ENCODE measurements at regions not wholly inside any gene's neighbourhood (a gene's known extent, or its start where the extent isn't known, plus 50 kb on each side); places are given as distances from the start of the nearest gene placed in this dataset.
A peak's percentile ranks its signal among the peaks of the same experiment; 100 is the strongest.

DNA sequence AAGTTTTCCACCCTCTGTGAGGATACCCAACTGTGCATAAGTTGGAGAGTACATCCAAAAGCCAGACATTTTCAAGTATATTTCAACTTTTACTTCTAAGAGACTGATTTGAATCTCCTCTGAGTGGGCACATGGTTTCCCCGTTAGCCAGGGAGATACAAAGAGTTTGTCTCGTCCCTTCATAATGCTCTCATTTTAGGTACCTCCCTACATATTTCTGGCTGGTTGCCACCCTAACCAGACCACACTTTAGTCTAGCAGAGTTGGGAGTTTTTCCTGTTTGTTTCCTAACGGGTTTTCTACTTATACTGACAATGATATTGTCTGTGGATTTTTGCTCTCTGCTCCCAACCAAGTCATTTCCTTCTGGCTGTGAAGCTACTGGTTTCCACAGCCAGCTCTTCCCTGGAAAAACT is 180.3 kb downstream of the CCDC71L start:
- DNase-seq = no peak

DNA sequence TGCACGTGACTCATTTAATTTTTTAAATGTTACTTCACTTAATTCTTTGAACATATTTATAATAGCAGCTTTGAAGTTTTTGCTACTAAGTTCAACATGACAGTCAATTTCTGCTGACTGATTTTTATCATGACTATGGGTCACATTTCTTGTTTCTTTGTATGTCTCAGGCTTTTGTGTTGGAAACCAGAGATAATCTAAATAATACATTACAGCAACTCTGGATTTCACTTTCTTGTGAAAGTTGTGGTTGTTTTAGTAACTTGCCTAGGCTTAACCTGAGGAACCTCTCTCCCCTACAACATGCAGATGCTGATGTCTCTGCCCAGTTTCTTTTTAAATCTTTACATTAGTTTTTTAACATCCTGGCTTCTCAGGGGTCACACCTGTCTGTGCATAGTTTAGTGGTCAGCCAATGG is 180.8 kb downstream of the CCDC71L start:
- no peak for DNase-seq

DNA sequence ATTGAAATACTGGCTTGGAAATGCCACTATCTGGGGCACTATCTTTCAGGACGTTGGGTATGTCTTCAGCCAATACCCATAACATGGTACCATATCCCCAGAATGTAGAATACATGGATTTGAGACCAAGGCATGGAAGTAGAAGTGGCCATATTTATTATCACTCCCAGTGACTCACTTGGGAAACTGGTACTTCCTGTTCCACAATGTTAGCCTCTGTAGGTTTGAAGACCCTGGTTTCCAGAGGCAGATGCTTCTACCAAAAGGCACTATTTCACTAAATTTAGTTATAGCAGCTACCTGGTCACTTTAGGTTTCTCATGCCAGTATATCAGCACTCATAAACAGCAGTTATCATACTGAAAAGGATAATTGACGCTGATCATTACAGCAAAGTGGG is 184.2 kb downstream of the CCDC71L start:
- DNase-seq = no peak

DNA sequence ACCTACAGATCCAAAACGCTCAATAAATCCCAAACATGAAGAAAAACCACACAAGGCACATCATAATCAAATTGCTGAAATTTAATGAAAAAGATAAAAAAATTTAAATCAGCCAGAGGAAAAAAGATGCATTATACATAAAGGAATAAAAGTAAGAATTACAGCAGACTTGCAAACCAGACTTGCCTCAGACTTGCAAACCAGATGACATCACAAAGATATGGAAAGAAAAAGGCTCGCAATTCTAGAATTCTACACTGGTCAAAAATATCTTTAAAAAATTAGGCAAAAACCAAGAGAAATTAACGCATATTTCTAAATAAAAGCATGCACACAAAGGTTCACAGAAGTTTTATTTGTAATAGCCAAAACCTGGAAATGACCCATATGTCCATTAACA is 188.0 kb upstream of the NAMPT start:
- no peak for DNase-seq

DNA sequence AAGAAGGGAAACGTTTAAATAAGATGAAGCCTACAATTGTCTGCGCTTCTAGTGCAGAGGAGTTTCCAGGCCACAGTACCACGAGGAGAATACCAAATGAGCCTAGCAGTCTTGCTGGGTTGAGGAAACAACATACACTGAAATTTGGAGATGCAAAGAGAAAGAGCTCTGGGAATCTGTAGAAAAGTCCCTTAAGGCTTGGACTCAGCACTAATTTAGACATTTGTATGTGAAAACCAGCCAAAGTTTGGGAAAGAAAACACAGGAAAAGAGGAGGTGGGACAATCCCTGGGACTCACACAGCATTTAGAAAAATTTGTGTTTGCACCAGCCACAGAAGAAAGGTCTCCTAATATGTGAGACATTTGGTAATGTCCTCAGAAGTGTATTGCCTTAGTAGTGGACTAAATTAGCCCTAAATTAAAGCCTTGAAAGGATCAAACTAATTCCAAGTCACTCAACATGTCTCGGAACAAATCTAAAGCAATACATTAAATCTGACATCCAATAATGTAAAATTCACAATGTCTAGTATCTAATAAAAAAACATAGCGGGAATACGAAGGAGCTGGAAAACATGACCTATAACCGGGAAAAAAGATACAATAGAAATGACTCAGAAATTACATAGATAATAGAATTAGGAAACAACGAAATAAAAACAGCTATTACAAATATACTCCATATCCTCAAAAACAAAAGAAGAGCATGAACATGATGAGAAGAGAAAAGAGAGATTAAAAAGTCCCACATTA is 187.1 kb upstream of the NAMPT start:
- DNase-seq = no peak

DNA sequence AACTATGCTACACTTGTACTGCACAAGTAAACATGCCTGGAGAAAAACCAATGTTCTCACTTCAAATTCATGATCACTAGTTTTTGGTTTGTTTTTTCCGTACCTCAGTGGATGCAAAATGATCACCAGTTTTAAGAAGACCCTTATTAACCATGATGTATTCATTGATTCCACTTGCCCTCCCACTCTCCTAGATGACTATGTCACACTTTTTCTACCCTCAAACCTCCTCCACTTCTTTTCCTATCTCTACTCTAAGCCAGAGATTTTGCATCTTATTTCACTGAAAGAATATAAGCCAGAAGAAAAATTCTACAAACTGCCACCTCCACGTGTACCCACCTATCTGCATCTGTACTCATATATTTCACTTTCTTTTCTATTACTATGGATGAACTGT is 186.2 kb upstream of the NAMPT start:
- no peak for DNase-seq

DNA sequence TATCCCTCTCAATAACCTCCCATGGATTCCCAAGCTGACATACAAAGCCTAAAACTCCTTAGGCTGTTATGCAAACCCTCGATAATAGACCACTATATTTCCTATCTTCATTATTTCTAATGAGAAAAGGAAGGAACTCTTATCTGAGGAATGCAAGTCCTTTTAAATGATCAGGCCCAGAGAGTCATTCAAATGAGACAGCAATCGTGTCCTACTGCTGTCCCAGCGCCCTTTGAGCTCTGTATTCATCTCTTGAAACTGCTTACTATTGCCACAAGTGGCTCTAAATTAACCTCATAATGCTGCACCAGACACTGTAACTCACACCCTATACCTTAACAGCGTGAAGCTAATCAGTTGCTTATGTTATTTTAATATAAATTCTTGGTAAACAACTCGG is 182.1 kb upstream of the NAMPT start:
- DNase-seq = no peak

DNA sequence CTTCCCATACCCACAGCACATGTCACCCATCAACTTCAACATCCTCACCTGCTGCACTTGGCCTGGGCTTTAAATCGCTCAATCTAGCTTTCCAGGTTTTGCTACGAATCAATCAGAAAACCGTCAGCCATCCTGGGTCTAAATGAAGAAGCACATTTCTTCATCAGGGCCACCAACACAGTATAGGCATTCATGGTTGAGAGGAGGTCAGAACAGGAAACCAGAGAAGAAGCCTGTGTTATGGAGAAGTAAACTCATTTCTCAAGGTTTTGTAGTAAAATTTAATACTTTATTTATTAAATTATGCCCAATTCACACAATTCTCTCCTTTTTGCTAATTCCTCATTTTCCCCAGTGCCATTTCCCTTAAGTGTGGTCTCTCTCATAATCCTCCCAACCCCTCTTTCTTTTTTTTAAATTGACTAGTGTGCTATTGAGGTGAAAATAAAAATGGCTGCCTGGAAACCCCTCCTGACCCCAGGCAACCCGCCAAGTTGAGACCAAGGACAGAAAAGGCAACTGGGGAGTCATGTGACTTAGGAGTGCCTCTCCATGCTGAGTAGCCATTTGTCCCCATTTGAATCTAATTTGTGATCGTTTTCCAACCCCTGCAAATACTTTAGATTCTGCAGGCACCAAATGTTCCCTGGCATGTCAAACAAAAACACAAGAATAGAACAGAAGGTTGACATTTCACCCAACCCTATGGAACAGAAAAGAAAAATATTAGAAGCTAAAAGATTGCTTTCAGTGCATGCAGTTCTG is 181.1 kb upstream of the NAMPT start:
- DNase-seq = no peak

DNA sequence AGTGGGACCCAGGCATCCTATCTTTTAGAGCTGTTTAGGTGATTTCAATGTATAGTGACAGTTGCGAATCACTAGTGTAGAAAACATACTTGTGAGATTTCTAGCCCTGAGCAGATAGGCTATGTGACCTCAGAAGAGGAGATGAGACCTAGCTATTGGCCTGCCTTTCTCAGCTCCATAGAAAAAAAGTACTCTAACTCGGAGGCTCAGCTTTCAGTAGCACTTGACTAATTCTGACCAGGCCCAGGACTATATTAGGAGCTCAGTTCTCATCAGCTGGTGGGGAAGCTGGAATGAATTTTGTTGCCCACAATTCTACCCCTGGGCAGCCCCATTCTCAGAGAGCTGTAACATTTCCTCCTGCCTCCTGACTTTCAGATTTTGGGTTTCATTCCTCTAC is 179.9 kb upstream of the NAMPT start:
- no peak for DNase-seq

DNA sequence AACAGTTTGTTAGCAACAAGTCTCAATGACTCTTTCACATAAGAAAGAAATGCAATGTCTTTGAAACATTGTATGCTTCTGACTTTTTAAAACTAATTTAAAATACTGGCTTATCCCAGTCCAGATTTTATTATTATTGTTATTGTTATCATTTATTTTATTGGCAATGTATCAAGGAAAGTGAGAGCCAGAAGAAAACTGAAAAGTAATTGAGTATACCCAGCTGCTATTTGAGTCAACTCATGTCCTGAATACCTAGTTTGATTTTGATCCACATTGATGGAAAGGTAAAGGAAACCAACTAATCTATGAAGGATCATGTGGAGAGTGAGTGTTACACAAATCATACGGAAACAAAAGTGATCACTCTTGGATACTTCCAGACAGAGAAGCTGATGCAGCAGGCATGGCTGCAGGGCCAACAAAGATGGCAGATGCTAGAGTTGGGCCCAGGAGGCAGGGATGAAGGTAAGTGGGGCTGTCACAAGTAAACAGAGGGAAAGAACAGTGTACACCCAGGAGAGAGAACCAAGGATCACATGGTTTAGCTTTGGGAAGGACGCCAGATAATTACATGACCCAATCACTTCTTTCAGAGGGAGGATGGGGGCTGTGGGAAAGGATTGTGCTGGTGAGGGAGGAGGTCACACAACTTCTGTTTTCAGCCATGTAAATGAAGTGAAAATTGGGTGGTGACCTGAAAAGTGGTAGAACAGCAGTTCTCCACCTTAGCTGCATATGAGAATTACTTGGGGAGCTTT is 179.2 kb upstream of the NAMPT start:
- no peak for DNase-seq

DNA sequence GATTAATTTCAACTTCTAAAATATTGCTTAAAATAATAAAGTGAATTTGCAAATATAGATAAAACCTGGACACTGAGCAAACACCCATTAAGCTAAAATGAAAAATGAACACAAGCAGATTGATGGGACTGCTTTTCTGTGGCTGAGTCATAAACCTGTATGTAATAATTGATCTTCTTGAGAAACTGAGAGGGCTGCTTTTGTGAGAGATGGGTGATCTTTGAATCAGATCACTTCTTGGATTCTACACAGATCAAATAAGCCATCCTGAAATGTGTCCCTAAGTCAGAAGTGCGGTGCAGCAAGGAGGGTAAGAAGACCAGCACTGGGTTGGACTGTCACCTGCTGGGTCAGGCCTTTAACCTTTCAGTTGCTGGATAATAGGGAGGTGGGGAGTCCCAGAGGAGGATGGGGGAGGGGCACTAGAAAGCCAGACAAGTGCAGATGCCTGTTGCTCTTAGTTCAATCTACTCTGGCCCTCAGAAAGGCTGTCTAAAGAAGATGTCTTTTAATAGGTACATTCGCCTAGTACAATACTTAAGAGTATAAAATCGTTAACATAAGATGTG is 178.2 kb upstream of the NAMPT start:
- no peak for DNase-seq

DNA sequence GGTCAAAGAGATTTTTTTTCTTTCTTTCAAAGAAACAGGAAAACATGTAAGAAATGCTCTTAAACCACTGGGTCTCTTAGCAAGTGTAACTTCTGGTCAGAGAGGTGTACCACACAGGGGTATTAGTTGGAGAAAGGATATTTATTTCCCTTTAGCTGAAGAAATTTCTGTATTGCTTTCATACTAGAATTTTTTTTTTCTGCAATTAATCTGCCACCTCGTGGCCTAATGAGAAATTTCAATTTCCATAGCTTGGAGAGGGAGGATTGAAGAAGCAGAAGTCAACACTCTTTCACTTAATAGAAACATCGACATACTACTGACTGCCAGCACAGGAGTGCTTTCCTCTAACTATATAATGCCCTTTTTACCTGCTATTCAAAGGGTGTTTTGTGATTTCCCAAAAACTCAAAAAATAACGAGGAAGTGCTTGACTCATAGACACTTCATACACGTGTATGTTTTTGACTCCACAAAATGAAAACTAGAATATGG is 177.6 kb upstream of the NAMPT start:
- DNase-seq = peak in 1 of 2 experiments; percentile 10

DNA sequence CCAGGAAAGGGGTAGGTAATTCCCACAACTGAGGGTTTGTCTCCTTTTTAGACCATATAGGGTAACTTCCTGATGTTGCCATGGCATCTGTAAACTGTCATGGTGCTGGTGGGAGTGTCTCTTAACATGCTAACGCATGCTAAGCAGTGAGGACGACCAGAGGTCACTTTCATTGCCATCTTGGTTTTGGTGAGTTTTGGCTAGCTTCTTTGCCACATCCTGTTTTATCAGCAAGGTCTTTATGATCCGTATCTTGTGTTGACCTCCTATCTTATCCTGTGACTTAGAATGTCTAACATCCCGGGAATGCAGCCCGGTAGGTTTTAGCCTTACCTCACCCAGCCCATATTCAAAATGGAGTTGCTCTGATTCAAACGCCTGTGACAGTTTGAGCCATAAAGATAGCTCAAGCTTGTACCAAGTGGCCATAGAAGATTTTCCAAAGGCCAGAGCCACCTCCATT is 176.0 kb upstream of the NAMPT start:
- DNase-seq = no peak

DNA sequence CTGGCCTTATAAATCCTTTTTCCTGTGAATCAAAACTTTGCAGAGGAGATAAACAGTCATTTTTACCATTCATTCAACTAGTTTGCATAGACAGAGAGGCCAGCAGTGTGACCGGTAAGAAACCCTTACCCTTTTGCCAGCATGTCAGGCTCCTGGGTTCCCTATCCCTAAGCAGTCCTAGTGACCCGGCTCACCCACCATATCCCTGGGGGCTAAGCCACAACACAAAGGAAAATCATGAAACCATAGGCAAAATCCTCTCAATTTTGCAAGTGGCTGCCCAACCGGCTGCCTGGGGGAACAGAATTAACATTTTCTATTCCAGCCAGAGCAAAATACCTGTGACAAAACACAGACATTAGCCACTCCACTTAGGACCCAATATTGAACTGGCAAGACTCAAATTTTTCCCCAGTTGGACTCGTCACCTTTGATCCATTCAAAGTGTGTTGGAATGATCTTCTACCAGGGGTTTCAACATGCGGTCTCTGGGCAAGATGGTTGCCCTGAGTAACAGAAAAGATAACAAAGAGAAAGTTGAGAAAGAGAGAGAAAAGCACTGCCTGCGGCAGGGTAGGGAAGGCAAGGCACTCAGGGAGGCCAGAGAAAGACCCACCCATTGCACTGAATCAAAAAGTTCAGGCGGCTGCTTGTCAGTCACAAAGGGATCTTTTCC is 174.8 kb upstream of the NAMPT start:
- no peak for DNase-seq

DNA sequence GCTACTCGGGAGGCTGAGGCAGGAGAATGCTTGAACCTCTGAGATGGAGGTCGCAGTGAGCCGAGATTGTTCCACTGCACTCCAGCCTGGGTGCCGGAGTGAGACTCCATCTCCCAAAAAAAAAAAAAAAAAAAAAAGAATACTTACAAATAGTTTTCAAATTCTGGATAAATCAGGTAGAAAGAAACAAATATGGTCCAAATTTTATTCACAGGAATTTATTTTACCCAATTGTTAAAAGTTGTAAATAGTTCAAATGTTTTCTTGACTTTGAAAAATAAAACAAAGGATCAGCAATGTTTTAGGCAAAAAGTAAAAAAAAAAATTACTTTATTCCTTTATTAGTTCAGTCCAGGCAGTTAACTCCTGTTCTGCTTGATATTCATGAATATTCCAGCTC is 172.9 kb upstream of the NAMPT start:
- no peak for DNase-seq

DNA sequence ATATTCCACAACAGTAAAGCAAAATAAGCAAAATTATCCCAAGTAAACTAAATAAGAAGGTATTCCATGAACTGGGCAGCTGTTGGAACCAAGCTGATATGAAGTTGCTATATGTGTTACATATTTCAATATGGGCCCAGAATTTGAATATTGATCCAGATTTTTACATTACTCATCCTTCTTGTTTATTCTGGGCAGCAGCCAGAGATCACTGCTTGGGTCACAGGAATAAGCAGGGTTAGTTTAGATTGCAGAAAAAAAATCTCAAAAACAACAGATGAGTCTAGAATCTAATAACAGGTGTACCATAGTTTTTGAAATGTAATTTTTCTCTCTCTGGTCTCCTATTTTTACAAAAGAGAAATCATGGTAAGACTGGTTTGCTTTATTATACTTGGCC is 171.5 kb upstream of the NAMPT start:
- DNase-seq = no peak

DNA sequence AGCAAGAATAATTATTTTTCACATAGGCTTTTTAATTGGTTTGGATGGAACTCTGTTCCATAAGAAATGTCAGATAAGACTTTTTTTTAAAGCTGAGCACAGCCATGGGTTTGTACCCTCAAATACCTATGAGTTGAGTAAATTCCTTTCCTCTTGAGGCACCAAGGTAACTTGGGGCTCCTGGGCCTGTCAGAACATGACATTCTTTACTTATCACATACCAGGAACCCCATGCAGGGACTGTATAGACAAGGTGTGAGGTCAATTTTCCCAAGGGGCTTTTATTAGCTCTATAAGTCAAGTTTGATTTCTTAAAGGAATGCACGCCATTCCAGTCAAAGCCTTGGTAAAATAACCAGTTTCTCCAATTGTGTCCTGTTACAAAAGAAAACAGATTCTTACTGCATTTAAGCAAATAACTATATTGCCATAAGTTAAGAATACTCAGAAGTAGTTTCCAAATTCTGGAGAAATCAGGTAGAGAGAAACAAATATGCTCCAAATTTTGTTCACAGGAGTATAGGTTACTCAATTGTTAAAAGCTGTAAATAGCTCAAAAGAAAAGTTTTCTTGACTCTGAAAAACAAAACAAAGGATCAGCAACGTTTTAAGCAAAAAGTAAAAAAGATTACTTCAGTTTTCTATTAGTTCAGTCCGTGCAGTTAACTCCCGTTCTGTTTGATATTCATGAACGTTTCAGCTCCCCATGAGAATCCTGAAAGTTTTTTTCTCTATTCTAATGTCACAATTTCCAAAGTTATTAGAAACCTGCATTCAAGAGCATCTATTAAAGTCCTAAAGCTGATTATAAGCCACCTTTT is 167.5 kb upstream of the NAMPT start:
- no peak for DNase-seq

DNA sequence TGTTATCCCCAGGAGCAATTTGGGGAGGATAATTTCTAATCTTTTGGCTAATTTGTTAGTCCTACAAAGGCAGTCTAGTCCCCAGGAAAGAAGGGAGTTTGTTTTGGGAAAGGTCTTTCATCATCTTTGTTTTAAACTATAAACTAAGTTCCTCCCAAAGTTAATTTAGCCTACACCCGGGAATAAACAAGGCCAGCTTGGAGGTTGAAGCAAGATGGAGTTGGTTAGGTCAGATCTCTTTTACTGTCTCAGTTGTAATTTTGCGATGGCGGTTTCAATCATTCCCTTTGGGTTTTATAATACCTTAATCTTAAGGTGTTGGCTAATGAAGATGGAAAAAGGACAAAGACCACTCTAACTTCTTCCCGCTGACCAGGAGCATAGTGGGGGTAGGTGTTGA is 166.4 kb upstream of the NAMPT start:
- no peak for DNase-seq

DNA sequence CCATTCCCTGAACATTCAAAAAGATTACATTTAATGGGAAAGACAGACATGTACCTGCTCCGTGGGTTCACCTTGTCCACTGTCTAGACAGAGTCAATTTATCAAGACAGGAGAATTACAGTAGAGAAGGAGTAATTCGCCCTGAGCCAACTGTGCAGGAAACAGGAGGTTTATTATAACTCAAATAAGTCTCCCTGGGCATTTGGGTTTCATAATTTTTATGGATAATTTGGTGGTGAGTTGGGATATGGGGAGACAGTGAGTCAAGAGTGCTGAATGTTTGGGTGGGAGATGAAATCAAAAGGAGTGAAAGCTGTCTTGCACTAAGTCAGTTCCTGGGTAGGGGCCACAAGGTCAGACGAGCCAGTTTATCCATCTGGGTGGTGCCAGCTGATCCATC is 165.9 kb upstream of the NAMPT start:
- no peak for DNase-seq

DNA sequence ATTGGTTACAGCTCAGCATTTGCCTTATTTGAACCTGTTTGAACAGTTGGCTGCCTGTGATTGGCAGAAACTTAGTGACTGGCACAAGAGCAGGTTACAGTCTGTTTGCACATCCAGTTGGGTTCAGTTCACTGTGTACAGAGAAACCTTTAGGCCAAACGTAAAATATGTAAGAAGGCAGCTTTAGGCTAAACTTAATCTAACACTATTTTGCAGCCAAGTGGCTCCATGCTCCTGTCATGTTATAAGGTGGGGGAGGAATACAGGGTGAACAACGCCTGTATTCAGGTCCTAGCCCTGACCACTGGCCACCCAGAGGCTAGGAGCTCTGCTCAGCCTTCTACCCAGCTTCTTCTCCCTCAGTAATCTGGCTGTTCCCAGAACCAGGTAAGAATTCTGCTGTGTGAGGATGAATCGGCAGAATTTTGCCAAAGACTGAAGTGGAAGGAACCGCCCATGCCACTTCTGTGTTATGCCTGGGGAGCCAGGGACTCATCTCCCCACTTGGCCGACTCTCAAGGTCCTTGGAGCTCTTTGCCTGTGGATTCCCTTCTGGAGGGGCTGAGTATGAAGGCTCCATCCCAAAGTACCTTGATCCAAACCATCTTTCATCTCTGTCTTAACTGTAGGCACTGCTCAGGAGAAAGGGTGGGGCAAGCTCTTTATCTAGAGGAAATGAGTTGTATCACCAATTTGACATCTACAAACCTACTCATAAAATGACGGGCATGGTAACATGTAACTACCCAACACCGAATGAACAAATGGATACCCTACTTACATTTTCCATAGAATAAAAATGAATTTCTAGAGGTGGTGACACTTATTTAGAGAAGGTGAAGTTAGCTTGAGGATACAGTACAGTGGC is 164.4 kb upstream of the NAMPT start:
- no peak for DNase-seq
